GM12878 (cell line): ENCODE measurements at regions not wholly inside any gene's neighbourhood (a gene's known extent, or its start where the extent isn't known, plus 50 kb on each side); places are given as distances from the start of the nearest gene placed in this dataset.
"Not testable (repeated sequence)": the region's sequence is repeated elsewhere in the genome, so short reads cannot be mapped to it uniquely, and the experiment has no call there.

Experiments used
- ATAC-seq: fragments of 200-7000 bp; cut with Tn5 transposase; 3 replicates; pipeline ENCODE4 v1.9.1; 2020; ENCODE audit warnings: mild to moderate bottlenecking, moderate library complexity
- BruUV-seq: library from RNA; stranded (reverse); fragments of 400-500 nt; replicated peaks from 2 replicates; lab custom pipeline; 2021; lab: Mats Ljungman, UMichigan
- CTCF ChIA-PET: fragments of 300-600 bp; sonication (Branson Sonifier 250); formaldehyde crosslinking; extraction: SDS; loops from one replicate; lab custom pipeline; 2021; ENCODE audit warnings: inconsistent platforms; lab: Yijun Ruan, JAX
- POLR2A ChIA-PET: fragments of 350-600 bp; formaldehyde crosslinking; extraction: SDS; loops from one replicate; lab custom pipeline; 2021; ENCODE audit warnings: inconsistent platforms; lab: Charles Lee
- RAD21 ChIA-PET: fragments of 300-600 bp; sonication (Branson Sonifier 250); formaldehyde crosslinking; loops from one replicate; lab custom pipeline; 2023; ENCODE audit warnings: antibody characterized with exemption; ENCODE audit not compliant: unreplicated experiment; lab: Charles Lee
- SMC1A ChIA-PET: fragments of 300-600 bp; sonication (Branson Sonifier 250); formaldehyde crosslinking; loops from one replicate; lab custom pipeline; 2023; ENCODE audit not compliant: unreplicated experiment, uncharacterized antibody; lab: Charles Lee
- DNase-seq: peaks from one replicate; pipeline ENCODE4 v3.0.0-alpha.2; 2011; ENCODE audit warnings: low read depth, low spot score
- FAIRE-seq: peaks from 3 replicates; lab custom pipeline; 2011; peaks lifted over from hg19 to GRCh38; lab: Jason Lieb, UNC
- H2AFZ ChIP-seq: 2 replicates; pipeline ENCODE4 v1.6.0; 2011; ENCODE audit warnings: low read depth, low read length, control low read depth; ENCODE audit not compliant: control insufficient read depth
- H3K27ac ChIP-seq: 2 replicates; pipeline ENCODE4 v1.5.1; 2011; ENCODE audit warnings: control low read depth; ENCODE audit not compliant: control insufficient read depth, insufficient read depth
- H3K27me3 ChIP-seq, 2 experiments: replicated peaks in 1 of 2; 2 replicates each; pipeline versions ENCODE4 v1.6.0 to v1.6.1; 2011; ENCODE audit warnings: low read length in 1 of 2; ENCODE audit not compliant: control insufficient read depth in 2 of 2, insufficient read depth in 2 of 2
- H3K36me3 ChIP-seq, 2 experiments: 2 replicates each; pipeline ENCODE4 v1.5.1; 2011; ENCODE audit warnings: low read length in 1 of 2; ENCODE audit not compliant: control insufficient read depth in 2 of 2, insufficient read depth in 2 of 2
- H3K4me1 ChIP-seq: 2 replicates; pipeline ENCODE4 v1.6.1; 2011; ENCODE audit warnings: mild to moderate bottlenecking, low read length, moderate library complexity, mixed read lengths; ENCODE audit not compliant: control insufficient read depth, insufficient read depth
- H3K4me2 ChIP-seq: 2 replicates; pipeline ENCODE4 v1.6.0; 2011; ENCODE audit warnings: control low read depth; ENCODE audit not compliant: control insufficient read depth, insufficient read depth
- H3K4me3 ChIP-seq: fragments of 200-600 bp; sonication (generic); 2 replicates; pipeline ENCODE4 v1.5.1; 2016
- H3K79me2 ChIP-seq: 2 replicates; pipeline ENCODE4 v1.6.0; 2011; ENCODE audit warnings: low read length; ENCODE audit not compliant: control insufficient read depth, insufficient read depth
- H3K9ac ChIP-seq: 2 replicates; pipeline ENCODE4 v1.8.0; 2011; ENCODE audit warnings: low read length, control low read depth, mixed read lengths; ENCODE audit not compliant: control insufficient read depth, insufficient read depth
- H3K9me3 ChIP-seq: replicated peaks from 3 replicates; pipeline ENCODE4 v1.5.1; 2011; ENCODE audit warnings: mild to moderate bottlenecking, low read length; ENCODE audit not compliant: control insufficient read depth, insufficient read depth
- H4K20me1 ChIP-seq: 2 replicates; pipeline ENCODE4 v1.6.0; 2011; ENCODE audit not compliant: control insufficient read depth, insufficient read depth
- ATF3 ChIP-seq: IDR thresholded peaks from 2 replicates; pipeline ENCODE4 v1.6.1; 2011; ENCODE audit warnings: low read depth, mild to moderate bottlenecking, low read length, moderate library complexity, borderline replicate concordance; ENCODE audit errors: extremely low read depth
- BMI1 ChIP-seq: fragments of 450-650 bp; IDR thresholded peaks from 2 replicates; pipeline ENCODE4 v1.6.1; 2016; ENCODE audit warnings: mild to moderate bottlenecking, moderate library complexity, borderline replicate concordance
- CBX3 ChIP-seq: fragments of 200-600 bp; sonication (generic); IDR thresholded peaks from 2 replicates; pipeline ENCODE4 v1.6.1; 2016; ENCODE audit warnings: low read depth, borderline replicate concordance
- CREB1 ChIP-seq: IDR thresholded peaks from 2 replicates; pipeline ENCODE4 v1.6.1; 2012; ENCODE audit warnings: low read depth, mild to moderate bottlenecking, inconsistent platforms
- HCFC1 ChIP-seq: fragments of 150-350 bp; IDR thresholded peaks from 2 replicates; pipeline ENCODE4 v1.6.1; 2014; ENCODE audit warnings: low read length
- MXI1 ChIP-seq: fragments of 150-350 bp; IDR thresholded peaks from 2 replicates; pipeline ENCODE4 v1.6.1; 2011; ENCODE audit warnings: low read depth, mild to moderate bottlenecking, inconsistent platforms, low read length, improper control_type of control experiment
- MYB ChIP-seq: fragments of 150-350 bp; IDR thresholded peaks from 2 replicates; pipeline ENCODE4 v1.6.1; 2014; ENCODE audit warnings: mild to moderate bottlenecking, low read depth, low read length, borderline replicate concordance
- PRDM15 ChIP-seq: fragments of 450-650 bp; formaldehyde crosslinking; IDR thresholded peaks from 2 replicates; pipeline ENCODE4 v1.4.0; 2020; ENCODE audit warnings: mild to moderate bottlenecking, moderate library complexity
- RUNX3 ChIP-seq: IDR thresholded peaks from 2 replicates; pipeline ENCODE4 v1.6.1; 2012; ENCODE audit warnings: low read length, inconsistent platforms
- SMAD1 ChIP-seq: fragments of 450-650 bp; IDR thresholded peaks from 2 replicates; pipeline ENCODE4 v1.6.1; 2018; ENCODE audit warnings: mild to moderate bottlenecking, low read depth; ENCODE audit not compliant: partially characterized antibody
- TBL1XR1 ChIP-seq: IDR thresholded peaks from 2 replicates; pipeline ENCODE4 v1.6.1; 2012; ENCODE audit warnings: low read depth, low read length, improper control_type of control experiment
- WGBS: methylation state at CpG from one replicate; pipeline ENCODE4 v1.1.6; 2016; ENCODE audit warnings: low lambda C conversion rate; ENCODE audit not compliant: insufficient replicate concordance, insufficient coverage; ENCODE audit errors: missing lambda C conversion rate; 5-methylcytosine and 5-hydroxymethylcytosine counted together
- in situ Hi-C: fragments of 300-500 bp; cut with MboI; formaldehyde crosslinking; loops from 9 replicates; pipeline ENCODE4 v1.14.3; 2018; ENCODE audit warnings: mixed read lengths
- intact Hi-C: fragments of 100-400 bp; cut with micrococcal nuclease; formaldehyde crosslinking; loops from one replicate; pipeline ENCODE4 v1.14.2; 2022; ENCODE audit not compliant: unreplicated experiment
- TF ChIP-seq, protein P1 (sequence below): fragments of 450-650 bp; IDR thresholded peaks from 2 replicates; pipeline ENCODE4 v1.6.1; 2017; ENCODE audit warnings: mild to moderate bottlenecking, low read depth, inconsistent platforms; ENCODE audit not compliant: poor library complexity, severe bottlenecking

- H3K36me3 ChIP-seq, RAD21 ChIA-PET, in situ Hi-C loops, H3K4me3 ChIP-seq, H3K9ac ChIP-seq, H3K4me1 ChIP-seq, H3K9me3 ChIP-seq, H3K27ac ChIP-seq, H2AFZ ChIP-seq, CTCF ChIA-PET, intact Hi-C loops, H3K4me2 ChIP-seq, POLR2A ChIA-PET, H3K79me2 ChIP-seq, DNase-seq, BruUV-seq, H4K20me1 ChIP-seq, H3K27me3 ChIP-seq: not testable (repeated sequence)
- 0 out of 2 replicates have a peak, but pooled peaks have one; percentile 10 for TF ChIP-seq RUNX3
- 33% methylated on average over 4 of the region's 4 CpGs for WGBS
- SMC1A ChIA-PET: interaction anchor here (1.1 to 1.3 kb wide), 2 partner anchors 10 to 16 kb away, joined by 3 read pairs; no protein-coding TSS in a partner anchor
- peak; percentile 31 for FAIRE-seq
- peak; percentile 88 for ATAC-seq
These were observed 332.0 kb upstream of the SPHKAP start for GRCh38 chr2:228513480-228513879.

GRCh38 chr2:228509021-228509420 lies 327.5 kb upstream of the SPHKAP start:
- Histone ChIP-seq H3K4me1 (no peaks in the 10 kb centered on the region), H4K20me1 (no peaks in the 10 kb centered on the region), H2AFZ (no peak overlapping the region), H3K79me2 (no peaks in the 10 kb centered on the region), H3K27ac (no peak overlapping the region), H3K36me3 (no peaks in the 10 kb centered on the region), H3K9me3 (no peaks in the 10 kb centered on the region), H3K27me3 (no peaks in the 10 kb centered on the region), H3K4me3 (no peak overlapping the region), H3K4me2 (no peak overlapping the region), H3K9ac (no peak overlapping the region)
- WGBS: 0% methylated on average over 2 of the region's 2 CpGs
- intact Hi-C loops: no loop called here
- ChIA-PET CTCF (interaction anchor here (0.5 kb wide), 1 partner anchor 56 kb away, joined by 4 read pairs; no protein-coding TSS in a partner anchor), SMC1A (interaction anchor here (1.4 kb wide), 1 partner anchor 34 kb away, joined by 3 read pairs; no protein-coding TSS in a partner anchor), POLR2A (no interaction called here), RAD21 (no interaction called here)
- BruUV-seq: no TSS peak
- FAIRE-seq (no peak), DNase-seq (no peak), ATAC-seq (no peak)
- in situ Hi-C loops: no loop called here
- TF ChIP-seq HCFC1: no peak
- TF ChIP-seq PRDM15 (CRISPR knock-in tag): no peak
- TF ChIP-seq MYB: no peak
- TF ChIP-seq ATF3: no peak
- TF ChIP-seq CREB1: no peak
- TF ChIP-seq CBX3: no peak
- no peak for TF ChIP-seq TBL1XR1
- no peak for TF ChIP-seq SMAD1
- TF ChIP-seq, protein P1, sequence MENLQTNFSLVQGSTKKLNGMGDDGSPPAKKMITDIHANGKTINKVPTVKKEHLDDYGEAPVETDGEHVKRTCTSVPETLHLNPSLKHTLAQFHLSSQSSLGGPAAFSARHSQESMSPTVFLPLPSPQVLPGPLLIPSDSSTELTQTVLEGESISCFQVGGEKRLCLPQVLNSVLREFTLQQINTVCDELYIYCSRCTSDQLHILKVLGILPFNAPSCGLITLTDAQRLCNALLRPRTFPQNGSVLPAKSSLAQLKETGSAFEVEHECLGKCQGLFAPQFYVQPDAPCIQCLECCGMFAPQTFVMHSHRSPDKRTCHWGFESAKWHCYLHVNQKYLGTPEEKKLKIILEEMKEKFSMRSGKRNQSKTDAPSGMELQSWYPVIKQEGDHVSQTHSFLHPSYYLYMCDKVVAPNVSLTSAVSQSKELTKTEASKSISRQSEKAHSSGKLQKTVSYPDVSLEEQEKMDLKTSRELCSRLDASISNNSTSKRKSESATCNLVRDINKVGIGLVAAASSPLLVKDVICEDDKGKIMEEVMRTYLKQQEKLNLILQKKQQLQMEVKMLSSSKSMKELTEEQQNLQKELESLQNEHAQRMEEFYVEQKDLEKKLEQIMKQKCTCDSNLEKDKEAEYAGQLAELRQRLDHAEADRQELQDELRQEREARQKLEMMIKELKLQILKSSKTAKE: no peak
- TF ChIP-seq MXI1: no peak
- no peak for TF ChIP-seq BMI1
